ENCODE measurements at regions not wholly inside any gene's neighbourhood (a gene's known extent, or its start where the extent isn't known, plus 50 kb on each side); places are given as distances from the start of the nearest gene placed in this dataset.
"Not testable (repeated sequence)": the region's sequence is repeated elsewhere in the genome, so short reads cannot be mapped to it uniquely, and the experiment has no call there.

- DNase-seq (ENCODE audit: low spot score) (no peak), ATAC-seq (no peak)
- intact Hi-C loops (cut with DNase I): no loop called here
Measured at GRCh38 chr2:122525336-122525735, 769.9 kb downstream of the TSN start.

- DNase-seq (ENCODE audit: low spot score): no peak
- no peak for ATAC-seq
- intact Hi-C loops (cut with DNase I): no loop called here
Measured at GRCh38 chr2:122528061-122528460, 772.6 kb downstream of the TSN start.

GRCh38 chr2:122528958-122529705 lies 773.7 kb downstream of the TSN start:
- no peak for DNase-seq (ENCODE audit: low spot score)
- no peak for ATAC-seq
- intact Hi-C loops (cut with DNase I): no loop called here

- ATAC-seq: no peak
- intact Hi-C loops (cut with DNase I): no loop called here
Measured at GRCh38 chr2:122530814-122531213, 775.4 kb downstream of the TSN start.

GRCh38 chr2:122531290-122532071 lies 776.0 kb downstream of the TSN start:
- ATAC-seq: peak; percentile 17
- intact Hi-C loops (cut with DNase I): no loop called here
- no peak for DNase-seq (ENCODE audit: low spot score)

More at GRCh38 chr2:122530814-122531213, 775.4 kb downstream of the TSN start:
- DNase-seq (ENCODE audit: low spot score): no peak

GRCh38 chr2:122532072-122532344 lies 776.6 kb downstream of the TSN start:
- DNase-seq (ENCODE audit: low spot score) (no peak), ATAC-seq (no peak)
- intact Hi-C loops (cut with DNase I): no loop called here

GRCh38 chr2:122532481-122532880 lies 777.0 kb downstream of the TSN start:
- DNase-seq (ENCODE audit: low spot score) (no peak), ATAC-seq (no peak)
- intact Hi-C loops (cut with DNase I): no loop called here

GRCh38 chr2:122535960-122536505 lies 780.6 kb downstream of the TSN start:
- intact Hi-C loops (cut with DNase I): no loop called here
- ATAC-seq (no peak), DNase-seq (ENCODE audit: low spot score) (no peak)

GRCh38 chr2:122539311-122539710 lies 783.9 kb downstream of the TSN start:
- DNase-seq (ENCODE audit: low spot score) (no peak), ATAC-seq (no peak)
- intact Hi-C loops (cut with DNase I): no loop called here

- ATAC-seq: no peak
- intact Hi-C loops (cut with DNase I): no loop called here
- DNase-seq (ENCODE audit: low spot score): no peak
Measured at GRCh38 chr2:122539920-122540319, 784.5 kb downstream of the TSN start.

GRCh38 chr2:122542236-122542635 lies 786.8 kb downstream of the TSN start:
- DNase-seq (ENCODE audit: low spot score) (no peak), ATAC-seq (no peak)
- intact Hi-C loops (cut with DNase I): no loop called here

- intact Hi-C loops (cut with DNase I): no loop called here
- ATAC-seq (no peak), DNase-seq (ENCODE audit: low spot score) (no peak)
Measured at GRCh38 chr2:122542646-122543045, 787.2 kb downstream of the TSN start.

- intact Hi-C loops (cut with DNase I): no loop called here
- DNase-seq (ENCODE audit: low spot score) (no peak), ATAC-seq (no peak)
Measured at GRCh38 chr2:122543815-122544214, 788.4 kb downstream of the TSN start.

GRCh38 chr2:122545821-122546220 lies 790.4 kb downstream of the TSN start:
- DNase-seq (ENCODE audit: low spot score): no peak
- intact Hi-C loops (cut with DNase I): no loop called here
- ATAC-seq: no peak

- intact Hi-C loops (cut with DNase I): no loop called here
- ATAC-seq: no peak
- DNase-seq (ENCODE audit: low spot score): no peak
Measured at GRCh38 chr2:122562775-122563174, 807.3 kb downstream of the TSN start.

- ATAC-seq (no peak), DNase-seq (ENCODE audit: low spot score) (no peak)
- intact Hi-C loops (cut with DNase I): no loop called here
Measured at GRCh38 chr2:122563781-122564180, 808.3 kb downstream of the TSN start.

GRCh38 chr2:122564843-122565242 lies 809.4 kb downstream of the TSN start:
- no peak for ATAC-seq
- intact Hi-C loops (cut with DNase I): no loop called here
- no peak for DNase-seq (ENCODE audit: low spot score)

- intact Hi-C loops (cut with DNase I): no loop called here
- no peak for ATAC-seq
Measured at GRCh38 chr2:122565364-122565763, 809.9 kb downstream of the TSN start.

GRCh38 chr2:122570641-122571040 lies 815.2 kb downstream of the TSN start:
- intact Hi-C loops (cut with DNase I): no loop called here
- ATAC-seq: no peak
- DNase-seq (ENCODE audit: low spot score): no peak

More at GRCh38 chr2:122565364-122565763, 809.9 kb downstream of the TSN start:
- no peak for DNase-seq (ENCODE audit: low spot score)

GRCh38 chr2:122571471-122571870 lies 816.0 kb downstream of the TSN start:
- intact Hi-C loops (cut with DNase I); DNase-seq (ENCODE audit: low spot score): not testable (repeated sequence)

More at GRCh38 chr2:122571471-122571870, 816.0 kb downstream of the TSN start:
- not testable (repeated sequence) for ATAC-seq
